ENCODE measurements at regions not wholly inside any gene's neighbourhood (a gene's known extent, or its start where the extent isn't known, plus 50 kb on each side); places are given as distances from the start of the nearest gene placed in this dataset.
A peak's percentile ranks its signal among the peaks of the same experiment; 100 is the strongest.

- no peak for DNase-seq
Observed at GRCh38 chr6:142683714-142684141, 261.2 kb downstream of the HIVEP2 start.

- DNase-seq, result no peak
Observed at GRCh38 chr6:142684371-142684770, 260.6 kb downstream of the HIVEP2 start.

GRCh38 chr6:142685852-142686506, 259.0 kb downstream of the HIVEP2 start:
- DNase-seq, result no peak

- DNase-seq, result no peak
Observed at GRCh38 chr6:142686507-142686887, 258.5 kb downstream of the HIVEP2 start.

GRCh38 chr6:142692942-142693341, 252.0 kb downstream of the HIVEP2 start:
- DNase-seq, result peak; percentile 53

GRCh38 chr6:142693441-142693840, 251.5 kb downstream of the HIVEP2 start:
- no peak for DNase-seq

- no peak for DNase-seq
Observed at GRCh38 chr6:142694054-142694453, 250.9 kb downstream of the HIVEP2 start.

GRCh38 chr6:142695016-142695415, 250.0 kb downstream of the HIVEP2 start:
- no peak for DNase-seq

- no peak for DNase-seq
Observed at GRCh38 chr6:142696123-142697000, 248.6 kb downstream of the HIVEP2 start.

GRCh38 chr6:142697001-142697335, 248.0 kb downstream of the HIVEP2 start:
- DNase-seq, result no peak

- DNase-seq, result no peak
Observed at GRCh38 chr6:142697922-142698321, 247.1 kb downstream of the HIVEP2 start.

- no peak for DNase-seq
Observed at GRCh38 chr6:142698751-142699150, 246.2 kb downstream of the HIVEP2 start.

- DNase-seq, result no peak
Observed at GRCh38 chr6:142699391-142699790, 245.6 kb downstream of the HIVEP2 start.

- DNase-seq, result no peak
Observed at GRCh38 chr6:142700032-142700431, 244.9 kb downstream of the HIVEP2 start.

GRCh38 chr6:142700671-142701312, 244.2 kb downstream of the HIVEP2 start:
- DNase-seq, result no peak

Measured in stimulated activated naive CD4-positive, alpha-beta T cell treated with Interleukin-2 at 50 U/mL for 16 hours (primary cell).